GM18907 (cell line): ENCODE measurements at regions not wholly inside any gene's neighbourhood (a gene's known extent, or its start where the extent isn't known, plus 50 kb on each side); places are given as distances from the start of the nearest gene placed in this dataset.

Source experiments
- ATAC-seq: cut with Tn5 transposase; IDR thresholded peaks from one replicate; pipeline ENCODE4 v1.9.1; 2021; ENCODE audit warnings: mild to moderate bottlenecking, moderate library complexity; ENCODE audit not compliant: unreplicated experiment

- ATAC-seq, result no peak
Observed at GRCh38 chr16:51445250-51445649, 294.2 kb upstream of the SALL1 start.

GRCh38 chr16:51443934-51444333 lies 292.9 kb upstream of the SALL1 start:
- ATAC-seq, result no peak

GRCh38 chr16:51442141-51442870 lies 291.2 kb upstream of the SALL1 start:
- no peak for ATAC-seq

- no peak for ATAC-seq
Observed at GRCh38 chr16:51440131-51440889, 289.2 kb upstream of the SALL1 start.

GRCh38 chr16:51439271-51439670 lies 288.2 kb upstream of the SALL1 start:
- no peak for ATAC-seq

- no peak for ATAC-seq
Observed at GRCh38 chr16:51436742-51437141, 285.7 kb upstream of the SALL1 start.

- no peak for ATAC-seq
Observed at GRCh38 chr16:51434567-51435198, 283.6 kb upstream of the SALL1 start.

- no peak for ATAC-seq
Observed at GRCh38 chr16:51433599-51433998, 282.5 kb upstream of the SALL1 start.

- ATAC-seq, result no peak
Observed at GRCh38 chr16:51431517-51432241, 280.6 kb upstream of the SALL1 start.

GRCh38 chr16:51430716-51431369 lies 279.8 kb upstream of the SALL1 start:
- no peak for ATAC-seq

- ATAC-seq, result no peak
Observed at GRCh38 chr16:51429041-51429440, 278.0 kb upstream of the SALL1 start.

GRCh38 chr16:51427085-51427484 lies 276.0 kb upstream of the SALL1 start:
- ATAC-seq, result no peak

GRCh38 chr16:51426276-51426675 lies 275.2 kb upstream of the SALL1 start:
- no peak for ATAC-seq

- no peak for ATAC-seq
Observed at GRCh38 chr16:51420247-51420646, 269.2 kb upstream of the SALL1 start.

- ATAC-seq, result no peak
Observed at GRCh38 chr16:51419768-51420167, 268.7 kb upstream of the SALL1 start.

GRCh38 chr16:51418258-51418657 lies 267.2 kb upstream of the SALL1 start:
- no peak for ATAC-seq

GRCh38 chr16:51416926-51417325 lies 265.9 kb upstream of the SALL1 start:
- no peak for ATAC-seq

GRCh38 chr16:51410125-51410524 lies 259.1 kb upstream of the SALL1 start:
- no peak for ATAC-seq

GRCh38 chr16:51409001-51409675 lies 258.1 kb upstream of the SALL1 start:
- ATAC-seq, result no peak

GRCh38 chr16:51408357-51408756 lies 257.3 kb upstream of the SALL1 start:
- peak; percentile 63 for ATAC-seq
